ENCODE measurements at regions not wholly inside any gene's neighbourhood (a gene's known extent, or its start where the extent isn't known, plus 50 kb on each side); places are given as distances from the start of the nearest gene placed in this dataset.

DNA sequence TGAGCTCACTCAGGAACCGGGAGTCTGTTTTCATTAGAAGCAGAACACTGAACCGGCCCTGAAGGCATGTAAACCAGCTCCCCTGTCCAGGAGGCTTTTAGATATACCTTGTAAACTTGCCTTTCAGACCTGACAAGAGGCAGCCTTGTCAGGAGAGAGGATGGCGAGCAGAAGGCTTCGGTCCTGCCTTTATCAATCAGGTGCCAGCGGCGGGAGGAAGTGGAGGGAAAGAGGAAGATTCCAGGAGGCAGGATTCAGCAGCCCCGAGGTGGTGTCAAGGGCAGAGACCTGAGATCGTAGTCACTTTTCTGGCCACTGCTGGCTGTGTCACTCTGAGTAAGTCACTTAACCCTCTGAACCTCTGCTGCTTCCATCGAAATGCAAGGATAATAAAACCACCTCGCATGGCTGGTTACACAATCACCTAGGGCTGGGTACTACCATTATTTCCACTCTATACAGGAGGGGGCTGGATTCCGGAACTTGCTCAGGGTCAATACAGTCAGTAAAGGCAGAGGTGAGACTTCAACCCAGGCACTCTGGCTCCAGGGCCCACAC lies 181.0 kb downstream of the CHST1 start:
- no peak for DNase-seq
- Histone ChIP-seq H3K27me3 (ENCODE audit: control insufficient read depth, insufficient read depth, low read length) (no peaks in the 10 kb centered on the region), H3K36me3 (replicated peaks; ENCODE audit: control insufficient read depth, insufficient read depth, low read length) (no peaks in the 10 kb centered on the region), H3K4me3 (ENCODE audit: insufficient read depth, low read depth, low read length) (no peak overlapping the region)

DNA sequence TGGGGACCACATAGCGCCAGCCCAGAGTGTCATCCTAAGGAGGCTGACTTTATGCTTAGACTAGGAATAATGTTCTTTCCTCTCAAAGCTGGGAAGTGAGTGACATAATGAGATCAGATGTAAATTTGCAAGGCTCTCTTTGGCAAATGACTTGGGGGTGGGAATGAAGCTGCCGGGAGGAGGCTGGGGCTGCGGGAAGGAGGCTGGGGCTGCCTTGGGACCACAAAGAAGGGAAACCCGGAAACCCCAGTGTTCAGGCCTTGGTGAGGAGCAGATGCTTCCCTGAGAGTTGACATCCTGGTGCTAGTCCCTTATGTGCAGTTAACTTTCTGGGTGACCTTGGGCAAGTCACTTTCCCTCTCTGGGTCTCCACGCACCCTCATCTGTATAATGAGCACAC lies 182.0 kb downstream of the CHST1 start:
- no peaks in the 10 kb centered on the region for H3K36me3 ChIP-seq (replicated peaks; ENCODE audit: control insufficient read depth, insufficient read depth, low read length)
- no peaks in the 10 kb centered on the region for H3K27me3 ChIP-seq (ENCODE audit: control insufficient read depth, insufficient read depth, low read length)
- no peak for DNase-seq
- H3K4me3 ChIP-seq (ENCODE audit: insufficient read depth, low read depth, low read length), result no peak overlapping the region

DNA sequence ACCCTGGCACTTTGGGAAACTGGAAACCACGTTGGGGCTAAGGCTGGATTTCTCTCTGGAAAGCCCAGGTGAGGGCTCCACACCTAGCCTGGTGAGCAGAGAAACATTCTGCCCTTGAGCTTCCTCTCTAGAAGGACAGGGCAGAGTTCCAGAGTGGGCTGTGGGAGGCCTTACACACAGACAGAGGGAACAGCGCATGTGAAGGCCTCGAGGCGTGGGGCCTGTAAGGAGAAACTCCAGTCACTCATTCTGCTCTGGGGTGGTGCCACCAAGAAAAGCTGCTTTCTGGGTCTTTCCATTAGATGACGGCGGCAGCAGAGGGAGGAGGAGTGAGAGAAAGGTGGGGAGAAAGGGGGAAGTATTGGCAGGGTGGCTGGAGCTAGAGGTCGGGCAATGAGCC lies 183.1 kb downstream of the CHST1 start:
- no peak for DNase-seq
- no peaks in the 10 kb centered on the region for H3K36me3 ChIP-seq (replicated peaks; ENCODE audit: control insufficient read depth, insufficient read depth, low read length)
- no peak overlapping the region for H3K4me3 ChIP-seq (ENCODE audit: insufficient read depth, low read depth, low read length)
- no peaks in the 10 kb centered on the region for H3K27me3 ChIP-seq (ENCODE audit: control insufficient read depth, insufficient read depth, low read length)

DNA sequence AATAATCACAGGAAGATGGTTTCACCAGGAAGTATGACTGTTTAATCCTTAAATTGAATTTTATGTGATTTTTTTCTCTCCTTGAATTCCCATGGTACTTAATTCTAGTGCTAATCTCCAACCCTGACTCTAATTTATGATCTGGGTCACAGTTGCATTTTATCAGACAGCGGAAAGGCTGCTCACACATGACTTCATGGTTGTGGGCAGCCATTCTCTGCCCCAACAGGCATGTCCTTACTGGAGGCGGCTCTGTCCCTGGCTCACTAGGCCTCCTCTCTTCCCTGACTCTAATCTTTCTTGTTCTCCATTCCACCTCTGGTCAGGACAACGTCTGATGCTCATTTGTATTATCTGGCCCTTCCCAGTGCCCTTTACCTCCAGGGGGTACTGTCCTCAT lies 184.4 kb downstream of the CHST1 start:
- no peaks in the 10 kb centered on the region for H3K36me3 ChIP-seq (replicated peaks; ENCODE audit: control insufficient read depth, insufficient read depth, low read length)
- no peak overlapping the region for H3K4me3 ChIP-seq (ENCODE audit: insufficient read depth, low read depth, low read length)
- no peak for DNase-seq
- no peaks in the 10 kb centered on the region for H3K27me3 ChIP-seq (ENCODE audit: control insufficient read depth, insufficient read depth, low read length)

DNA sequence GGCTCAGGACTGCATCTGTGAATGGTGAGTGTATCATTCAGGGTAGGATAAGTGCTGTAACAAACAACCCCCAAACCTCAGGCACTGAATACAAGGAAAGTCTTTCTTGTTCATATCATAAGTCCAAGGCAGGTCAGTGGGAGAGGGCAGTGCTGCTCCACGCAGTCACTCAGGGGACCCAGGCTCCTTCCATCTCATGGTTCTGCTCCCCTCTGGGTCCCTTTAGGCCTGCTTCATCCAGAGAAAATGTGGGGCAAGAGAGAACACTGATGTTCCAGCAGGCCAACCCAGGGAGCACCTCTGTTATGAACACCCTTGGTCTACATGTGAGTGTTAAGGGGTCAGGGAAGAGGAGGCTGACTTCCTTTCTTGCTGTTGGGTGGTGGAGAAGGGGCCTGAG lies 187.8 kb downstream of the CHST1 start:
- no peaks in the 10 kb centered on the region for H3K27me3 ChIP-seq (ENCODE audit: control insufficient read depth, insufficient read depth, low read length)
- H3K4me3 ChIP-seq (ENCODE audit: insufficient read depth, low read depth, low read length), result no peak overlapping the region
- H3K36me3 ChIP-seq (replicated peaks; ENCODE audit: control insufficient read depth, insufficient read depth, low read length), result no peaks in the 10 kb centered on the region
- no peak for DNase-seq

DNA sequence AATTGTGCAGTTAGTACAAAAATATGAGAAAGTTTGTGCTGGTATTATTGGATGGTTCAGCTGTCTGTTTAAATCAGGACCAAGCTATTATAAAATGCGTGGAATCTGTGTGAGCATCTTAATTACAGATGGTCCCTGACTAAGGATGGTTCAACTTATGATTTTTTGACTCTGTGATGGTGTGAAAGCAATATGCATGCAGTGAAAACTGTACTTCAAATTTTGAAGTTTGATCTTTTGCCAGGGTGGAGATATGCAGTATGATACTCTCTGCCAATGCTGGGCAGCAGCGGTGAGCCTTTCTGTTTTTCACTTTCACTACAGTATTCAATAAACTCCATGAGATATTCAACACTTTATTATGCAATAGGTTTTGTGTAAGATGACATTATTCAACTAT lies 189.3 kb downstream of the CHST1 start:
- Histone ChIP-seq H3K36me3 (replicated peaks; ENCODE audit: control insufficient read depth, insufficient read depth, low read length) (no peaks in the 10 kb centered on the region), H3K27me3 (ENCODE audit: control insufficient read depth, insufficient read depth, low read length) (no peaks in the 10 kb centered on the region), H3K4me3 (ENCODE audit: insufficient read depth, low read depth, low read length) (no peak overlapping the region)
- DNase-seq, result no peak

DNA sequence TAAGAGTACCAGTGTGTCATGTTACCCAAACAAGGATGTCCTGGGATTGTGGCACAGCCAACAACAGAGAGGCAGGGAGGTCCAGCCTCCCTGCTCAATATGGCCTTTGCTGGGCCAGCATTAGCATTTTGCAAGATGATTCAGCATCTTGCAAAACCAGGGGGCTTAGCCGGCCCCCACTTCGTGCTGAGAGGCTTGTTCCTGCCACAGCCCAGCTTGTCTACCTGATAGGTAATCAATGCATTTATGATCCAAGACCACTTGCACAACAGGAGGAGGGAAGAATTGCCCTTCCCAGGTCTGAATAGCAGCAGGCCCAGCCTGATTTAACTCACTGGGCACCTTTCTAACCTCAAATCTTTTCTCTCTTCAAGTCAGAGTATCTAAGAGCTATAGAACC lies 189.0 kb upstream of the SYT13 start:
- H3K4me3 ChIP-seq (ENCODE audit: insufficient read depth, low read depth, low read length), result no peak overlapping the region
- no peak for DNase-seq
- no peaks in the 10 kb centered on the region for H3K27me3 ChIP-seq (ENCODE audit: control insufficient read depth, insufficient read depth, low read length)
- H3K36me3 ChIP-seq (replicated peaks; ENCODE audit: control insufficient read depth, insufficient read depth, low read length), result no peaks in the 10 kb centered on the region

DNA sequence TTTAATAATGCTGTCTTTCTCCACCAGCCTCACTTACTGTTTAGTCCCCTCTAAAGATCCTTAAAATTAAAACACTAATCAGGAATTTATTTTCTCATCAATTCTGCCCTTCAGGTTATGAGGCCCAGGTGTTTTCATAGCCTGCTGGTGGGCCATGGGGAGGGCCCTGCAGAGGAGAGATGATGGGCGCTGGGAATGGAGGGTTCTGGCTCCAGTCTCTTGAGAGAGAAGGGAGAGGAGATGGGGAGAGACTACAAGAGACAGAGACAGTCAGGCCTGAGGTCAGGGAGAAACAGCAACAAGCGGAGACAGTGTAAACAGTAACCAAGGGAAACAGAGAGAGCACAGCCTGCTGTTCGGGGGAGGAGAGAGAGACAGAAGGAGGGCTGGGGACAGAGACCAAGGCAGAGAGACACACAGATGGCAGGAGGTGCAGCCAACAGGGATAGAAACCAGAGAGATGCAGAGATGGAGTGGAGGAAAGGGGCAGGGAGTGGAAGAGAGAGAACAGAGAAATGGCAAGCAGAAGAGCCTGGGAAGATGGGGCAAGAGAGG lies 187.3 kb upstream of the SYT13 start:
- Histone ChIP-seq H3K27me3 (ENCODE audit: control insufficient read depth, insufficient read depth, low read length) (no peaks in the 10 kb centered on the region), H3K4me3 (ENCODE audit: insufficient read depth, low read depth, low read length) (no peak overlapping the region), H3K36me3 (replicated peaks; ENCODE audit: control insufficient read depth, insufficient read depth, low read length) (no peaks in the 10 kb centered on the region)
- DNase-seq, result peak; percentile 44

DNA sequence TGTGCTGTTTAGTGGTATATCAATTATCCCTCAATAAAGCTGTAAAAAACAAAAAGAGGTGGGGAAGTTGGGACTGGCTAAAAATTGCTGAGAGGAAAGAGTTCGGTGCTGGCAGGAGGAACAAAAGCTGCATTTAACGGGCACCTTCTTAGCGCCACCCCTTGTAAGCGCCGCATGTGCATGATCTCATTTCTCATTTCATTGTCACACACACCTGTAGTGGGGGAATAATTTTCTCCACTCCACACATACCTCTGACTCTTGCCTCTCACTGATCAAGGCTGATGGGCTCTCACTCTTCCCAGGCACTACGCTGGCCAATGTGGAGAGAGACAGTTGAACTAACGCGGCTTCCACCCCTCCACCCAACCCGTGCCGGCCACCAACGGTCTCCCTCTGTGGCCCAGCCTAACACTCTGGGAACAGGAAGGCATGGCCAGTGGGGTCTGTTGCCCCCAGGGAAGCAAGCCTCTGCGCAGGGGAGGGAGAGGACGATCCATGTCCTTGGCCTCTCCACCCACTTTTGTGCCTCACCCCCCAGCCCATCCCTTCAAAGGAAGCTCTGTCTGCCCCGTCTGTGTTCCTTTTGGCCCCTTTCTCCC lies 186.7 kb upstream of the SYT13 start:
- no peak for DNase-seq
- Histone ChIP-seq H3K4me3 (ENCODE audit: insufficient read depth, low read depth, low read length) (no peak overlapping the region), H3K27me3 (ENCODE audit: control insufficient read depth, insufficient read depth, low read length) (no peaks in the 10 kb centered on the region), H3K36me3 (replicated peaks; ENCODE audit: control insufficient read depth, insufficient read depth, low read length) (no peaks in the 10 kb centered on the region)

DNA sequence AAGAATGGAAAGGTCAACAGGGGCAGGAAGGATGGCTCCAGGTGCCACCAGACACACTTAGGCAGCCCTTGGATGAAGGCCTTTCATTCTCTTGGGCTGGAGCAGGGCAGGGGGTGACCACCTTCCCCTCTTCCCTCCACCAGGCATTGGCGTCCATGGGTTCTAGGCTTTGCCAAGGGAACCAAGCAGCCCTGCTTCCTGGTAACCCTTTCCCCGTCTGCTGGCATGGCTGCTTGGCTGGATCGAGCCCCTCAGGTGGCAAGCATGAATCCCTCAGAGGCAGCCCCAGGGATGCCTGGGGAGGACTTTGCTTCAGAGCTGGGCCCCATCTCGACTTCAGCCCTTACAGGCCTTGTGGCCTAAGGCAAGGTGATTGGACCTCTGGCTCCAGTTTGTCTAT lies 185.1 kb upstream of the SYT13 start:
- no peak for DNase-seq
- Histone ChIP-seq H3K36me3 (replicated peaks; ENCODE audit: control insufficient read depth, insufficient read depth, low read length) (no peaks in the 10 kb centered on the region), H3K4me3 (ENCODE audit: insufficient read depth, low read depth, low read length) (no peak overlapping the region), H3K27me3 (ENCODE audit: control insufficient read depth, insufficient read depth, low read length) (no peaks in the 10 kb centered on the region)

DNA sequence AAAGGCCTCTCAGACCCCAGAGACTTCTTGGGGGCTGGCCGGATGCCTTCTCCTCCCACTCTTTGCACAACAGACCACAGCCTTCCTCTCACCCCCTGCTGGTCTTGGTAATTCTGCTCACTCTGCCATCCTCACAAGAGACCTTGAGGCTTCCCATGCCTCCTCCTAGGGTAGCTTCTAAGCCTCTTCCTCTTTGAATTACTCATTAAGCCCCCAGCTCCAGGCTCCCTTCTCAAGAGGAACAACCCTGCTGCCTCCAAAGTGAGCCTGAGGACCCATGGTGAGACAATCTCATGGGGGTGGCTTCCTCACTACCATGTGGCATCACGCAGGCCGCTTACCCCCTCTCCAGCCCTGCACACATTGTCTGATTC lies 184.6 kb upstream of the SYT13 start:
- Histone ChIP-seq H3K36me3 (replicated peaks; ENCODE audit: control insufficient read depth, insufficient read depth, low read length) (no peaks in the 10 kb centered on the region), H3K27me3 (ENCODE audit: control insufficient read depth, insufficient read depth, low read length) (no peaks in the 10 kb centered on the region), H3K4me3 (ENCODE audit: insufficient read depth, low read depth, low read length) (no peak overlapping the region)
- DNase-seq, result no peak

DNA sequence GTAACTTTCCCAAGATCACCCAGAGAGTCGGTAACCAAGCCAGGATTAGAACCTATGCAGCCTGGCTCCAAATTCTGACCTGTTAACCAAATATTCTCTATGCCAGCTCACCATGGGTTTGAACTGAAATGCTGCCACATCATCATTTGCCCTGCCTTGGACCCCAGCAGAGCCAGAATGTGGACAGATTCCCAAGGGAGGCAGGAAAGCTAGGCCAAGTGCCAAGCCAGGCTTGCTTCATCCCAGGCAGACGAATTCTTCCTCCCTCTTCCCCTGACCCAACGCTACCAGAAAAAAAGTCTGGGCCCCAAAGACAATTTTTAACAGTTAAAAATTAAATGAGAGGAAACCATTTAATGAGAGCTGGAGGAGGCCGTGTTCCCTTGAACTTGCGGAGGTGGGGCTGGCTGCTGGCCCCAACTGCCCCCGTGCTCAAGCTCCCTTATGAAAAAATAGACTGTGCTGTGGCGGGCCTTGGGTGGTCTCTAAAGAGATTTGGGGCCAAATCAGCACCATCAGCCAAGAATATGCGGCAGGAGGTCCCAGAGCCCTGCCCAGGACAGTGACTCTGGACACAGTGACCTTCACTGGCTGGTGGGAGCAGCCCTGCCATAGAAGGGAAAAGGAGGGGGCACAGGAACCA lies 184.1 kb upstream of the SYT13 start:
- Histone ChIP-seq H3K4me3 (ENCODE audit: insufficient read depth, low read depth, low read length) (no peak overlapping the region), H3K27me3 (ENCODE audit: control insufficient read depth, insufficient read depth, low read length) (no peaks in the 10 kb centered on the region), H3K36me3 (replicated peaks; ENCODE audit: control insufficient read depth, insufficient read depth, low read length) (no peaks in the 10 kb centered on the region)
- DNase-seq, result no peak

DNA sequence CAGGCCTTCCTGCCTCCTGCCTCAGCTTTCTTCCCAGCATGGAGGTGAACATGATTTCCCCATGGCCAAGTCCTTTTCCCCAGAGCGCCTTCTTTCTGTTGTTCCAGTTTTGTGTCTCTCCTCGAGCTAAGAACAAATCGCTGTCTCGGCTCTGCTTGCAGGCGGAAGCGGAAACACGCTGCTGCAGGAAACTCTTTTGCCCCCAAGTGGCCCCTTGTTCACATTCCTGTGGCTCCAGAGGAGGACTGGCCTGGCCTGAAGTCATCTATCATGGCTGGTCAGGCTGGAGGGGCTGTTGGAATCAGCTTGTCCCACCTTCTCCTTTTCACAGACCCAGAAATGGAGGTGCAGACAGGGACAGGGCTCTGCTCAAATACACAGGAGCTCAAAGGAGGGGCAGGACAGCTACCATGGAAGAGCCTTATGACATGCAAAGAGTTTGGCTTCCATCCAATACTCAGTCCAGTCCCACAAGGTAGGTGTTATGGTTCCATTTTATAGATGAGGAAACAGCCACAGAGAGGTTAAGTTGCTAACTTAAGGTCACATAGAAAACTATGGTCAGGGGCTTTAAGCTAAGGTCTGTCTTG lies 182.2 kb upstream of the SYT13 start:
- H3K36me3 ChIP-seq (replicated peaks; ENCODE audit: control insufficient read depth, insufficient read depth, low read length), result no peaks in the 10 kb centered on the region
- DNase-seq, result peak; percentile 46
- H3K4me3 ChIP-seq (ENCODE audit: insufficient read depth, low read depth, low read length), result no peak overlapping the region
- H3K27me3 ChIP-seq (ENCODE audit: control insufficient read depth, insufficient read depth, low read length), result no peaks in the 10 kb centered on the region

DNA sequence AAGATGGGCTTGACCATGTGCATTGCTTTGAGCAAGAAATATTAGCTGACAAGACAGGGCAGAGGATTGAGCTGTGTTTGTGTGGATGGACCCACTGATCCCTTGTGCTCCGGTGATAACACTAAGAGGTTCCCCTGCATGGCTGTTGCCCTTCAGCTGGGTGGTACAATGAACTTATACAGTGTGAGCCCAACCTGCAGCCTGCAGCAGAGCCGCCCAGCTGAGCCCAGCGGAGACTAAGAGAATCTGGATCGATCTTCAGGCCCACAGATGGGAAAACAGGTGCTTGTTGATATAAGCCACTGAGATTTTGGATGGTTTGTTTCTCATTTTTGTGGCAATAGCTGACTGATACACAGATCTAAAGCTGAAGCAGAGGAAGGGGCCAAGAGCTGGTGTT lies 177.4 kb upstream of the SYT13 start:
- H3K36me3 ChIP-seq (replicated peaks; ENCODE audit: control insufficient read depth, insufficient read depth, low read length), result no peaks in the 10 kb centered on the region
- H3K4me3 ChIP-seq (ENCODE audit: insufficient read depth, low read depth, low read length), result no peak overlapping the region
- H3K27me3 ChIP-seq (ENCODE audit: control insufficient read depth, insufficient read depth, low read length), result no peaks in the 10 kb centered on the region
- no peak for DNase-seq

DNA sequence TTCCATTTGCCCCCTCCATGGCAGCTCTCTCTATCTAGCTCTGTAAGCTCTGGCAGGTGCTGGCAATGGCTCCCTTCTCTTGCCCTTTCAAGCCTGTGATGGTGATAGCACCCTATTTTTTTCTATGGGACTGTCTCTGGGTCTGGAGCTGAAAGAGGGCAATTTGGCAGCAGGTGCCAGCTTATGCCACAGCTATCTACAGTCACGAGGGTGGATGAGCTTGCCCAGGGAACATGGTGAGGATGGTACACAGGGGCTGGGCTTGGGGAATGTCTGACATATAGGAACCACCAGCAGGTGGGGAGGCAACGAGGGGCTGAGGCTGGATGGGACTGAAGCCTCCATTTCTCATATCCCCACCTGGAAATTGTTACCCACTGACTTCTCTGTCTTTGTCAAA lies 175.4 kb upstream of the SYT13 start:
- DNase-seq, result no peak
- no peak overlapping the region for H3K4me3 ChIP-seq (ENCODE audit: insufficient read depth, low read depth, low read length)
- H3K36me3 ChIP-seq (replicated peaks; ENCODE audit: control insufficient read depth, insufficient read depth, low read length), result no peaks in the 10 kb centered on the region
- H3K27me3 ChIP-seq (ENCODE audit: control insufficient read depth, insufficient read depth, low read length), result no peaks in the 10 kb centered on the region
